ENCODE measurements at regions not wholly inside any gene's neighbourhood (a gene's known extent, or its start where the extent isn't known, plus 50 kb on each side); places are given as distances from the start of the nearest gene placed in this dataset.

DNA sequence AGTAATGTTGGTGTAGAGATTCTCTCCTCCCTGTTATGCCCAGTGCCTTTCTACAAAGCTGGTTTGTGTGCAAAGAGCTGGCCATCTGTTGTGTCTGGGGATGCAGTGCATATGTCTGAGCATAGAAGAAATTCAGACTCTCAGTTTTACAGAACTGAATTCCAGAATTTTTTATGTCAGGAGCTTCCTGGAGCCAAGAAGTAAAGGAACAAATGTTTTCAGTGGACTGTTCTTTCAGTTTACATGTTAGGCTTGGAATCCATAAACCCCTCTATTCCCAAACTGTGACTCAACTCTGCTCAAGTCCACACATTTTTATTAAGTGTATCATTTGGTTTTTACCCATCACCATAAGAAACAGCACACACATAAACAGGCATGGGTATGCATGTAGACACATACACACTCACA, 366.0 kb downstream of the BRINP1 start:
- TF ChIP-seq, protein P1, sequence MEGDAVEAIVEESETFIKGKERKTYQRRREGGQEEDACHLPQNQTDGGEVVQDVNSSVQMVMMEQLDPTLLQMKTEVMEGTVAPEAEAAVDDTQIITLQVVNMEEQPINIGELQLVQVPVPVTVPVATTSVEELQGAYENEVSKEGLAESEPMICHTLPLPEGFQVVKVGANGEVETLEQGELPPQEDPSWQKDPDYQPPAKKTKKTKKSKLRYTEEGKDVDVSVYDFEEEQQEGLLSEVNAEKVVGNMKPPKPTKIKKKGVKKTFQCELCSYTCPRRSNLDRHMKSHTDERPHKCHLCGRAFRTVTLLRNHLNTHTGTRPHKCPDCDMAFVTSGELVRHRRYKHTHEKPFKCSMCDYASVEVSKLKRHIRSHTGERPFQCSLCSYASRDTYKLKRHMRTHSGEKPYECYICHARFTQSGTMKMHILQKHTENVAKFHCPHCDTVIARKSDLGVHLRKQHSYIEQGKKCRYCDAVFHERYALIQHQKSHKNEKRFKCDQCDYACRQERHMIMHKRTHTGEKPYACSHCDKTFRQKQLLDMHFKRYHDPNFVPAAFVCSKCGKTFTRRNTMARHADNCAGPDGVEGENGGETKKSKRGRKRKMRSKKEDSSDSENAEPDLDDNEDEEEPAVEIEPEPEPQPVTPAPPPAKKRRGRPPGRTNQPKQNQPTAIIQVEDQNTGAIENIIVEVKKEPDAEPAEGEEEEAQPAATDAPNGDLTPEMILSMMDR (IDR thresholded peaks at IDR 0.05; ENCODE audit: insufficient read depth, low read length), result no peak
- no peak for TF ChIP-seq POLR2AphosphoS5 (IDR thresholded peaks at IDR 0.05; ENCODE audit: low read depth)

All from HL-60 (cell line).